Stomach (tissue), 8 donors: ENCODE measurements at regions not wholly inside any gene's neighbourhood (a gene's known extent, or its start where the extent isn't known, plus 50 kb on each side); places are given as distances from the start of the nearest gene placed in this dataset.

Source experiments
- DNase-seq, 2 donors: peaks; one replicate each; pipeline versions ENCODE4 v3.0.0 to v3.0.0-alpha.2; 2013 to 2019
- H3K27ac ChIP-seq, 5 donors: fragments of 200-600 bp in 4 of 5; sonication (generic) in 4 of 5; one replicate each; pipeline ENCODE4 v1.5.1; 2013 to 2019; ENCODE audit warnings: mild to moderate bottlenecking in 1 of 5, moderate library complexity in 1 of 5
- H3K27me3 ChIP-seq, 3 donors: fragments of 200-600 bp; sonication (generic); one replicate each; pipeline ENCODE4 v1.5.1; 2017 to 2019; ENCODE audit warnings: mixed run types in 1 of 3
- H3K36me3 ChIP-seq, 4 donors: fragments of 200-600 bp; sonication (generic); 1 replicate in 3 of 4; 2 replicates in 1 of 4; pipeline ENCODE4 v1.5.1; 2016 to 2019
- H3K4me1 ChIP-seq, 4 donors: fragments of 200-600 bp; sonication (generic); one replicate each; pipeline ENCODE4 v1.5.1; 2016 to 2019
- H3K4me3 ChIP-seq, 4 donors: fragments of 200-600 bp; sonication (generic) in 3 of 4; one replicate each; pipeline ENCODE4 v1.5.1; 2016 to 2019; ENCODE audit warnings: mild to moderate bottlenecking in 1 of 4
- H3K9me3 ChIP-seq, 4 donors: fragments of 200-600 bp; sonication (generic); one replicate each; pipeline ENCODE4 v1.5.1; 2016 to 2019
- EP300 ChIP-seq: sonication (generic); formaldehyde crosslinking; IDR thresholded peaks from one replicate; pipeline ENCODE4 v1.6.1; 2017; ENCODE audit warnings: antibody characterized with exemption
- POLR2A ChIP-seq, 4 donors: fragments of 450-650 bp; IDR thresholded peaks; one replicate each; pipeline ENCODE4 v1.6.1; 2016; ENCODE audit warnings: antibody characterized with exemption in 4 of 4, control low read depth in 2 of 4, mild to moderate bottlenecking in 1 of 4, moderate library complexity in 1 of 4
- POLR2AphosphoS5 ChIP-seq, 3 donors: sonication (generic); formaldehyde crosslinking; IDR thresholded peaks; one replicate each; pipeline ENCODE4 v1.6.1; 2016; ENCODE audit warnings: antibody characterized with exemption in 3 of 3
- WGBS, 5 donors: extraction: QIAGEN DNeasy Blood & Tissue Kit in 3 of 5; methylation state at CpG; one replicate each; pipeline versions ENCODE4 v1.1.5 to v1.1.7; 2013 to 2018; 5-methylcytosine and 5-hydroxymethylcytosine counted together
- intact Hi-C: fragments of 100-400 bp; cut with DNase I; formaldehyde crosslinking; loops from one replicate; pipeline ENCODE4 v1.15.1; 2023; ENCODE audit warnings: low total_unique reads
- TF ChIP-seq, protein P1 (sequence below), 7 experiments: fragments of 450-650 bp in 4 of 7; fragments of 200-600 bp in 3 of 7; sonication (generic) in 3 of 7; IDR thresholded peaks; one replicate each; pipeline ENCODE4 v1.5.1; 2016 to 2019; ENCODE audit warnings: antibody characterized with exemption in 7 of 7, control low read depth in 2 of 7, mild to moderate bottlenecking in 1 of 7
- donor health status: healthy with polysubstance abuse.
- donor health status: Bipolar disorder and iron deficiency.
- donor health status: healthy.

DNA sequence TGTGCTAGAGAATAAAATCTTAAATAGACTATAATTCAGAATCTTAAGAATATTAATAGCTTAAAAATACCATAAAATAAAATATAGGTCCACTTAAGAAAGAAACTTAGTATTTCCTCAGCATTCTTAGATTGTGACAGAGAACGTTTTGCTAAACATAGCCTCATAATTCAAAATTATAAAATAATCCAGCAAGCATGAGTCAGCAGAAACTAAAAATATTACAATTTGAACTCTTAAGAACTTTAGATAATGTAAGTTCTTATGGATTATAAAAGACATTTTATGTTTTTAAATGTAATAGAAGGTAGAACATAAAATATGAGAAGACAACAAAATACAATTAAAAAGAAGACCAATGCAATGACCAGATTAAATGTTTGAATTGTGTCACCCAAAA, 164.5 kb upstream of the MC4R start:
- TF ChIP-seq POLR2A (IDR thresholded peaks at IDR 0.05) (no peak), EP300 (no peak), POLR2AphosphoS5 (IDR thresholded peaks at IDR 0.05) (no peak)
- TF ChIP-seq, protein P1, sequence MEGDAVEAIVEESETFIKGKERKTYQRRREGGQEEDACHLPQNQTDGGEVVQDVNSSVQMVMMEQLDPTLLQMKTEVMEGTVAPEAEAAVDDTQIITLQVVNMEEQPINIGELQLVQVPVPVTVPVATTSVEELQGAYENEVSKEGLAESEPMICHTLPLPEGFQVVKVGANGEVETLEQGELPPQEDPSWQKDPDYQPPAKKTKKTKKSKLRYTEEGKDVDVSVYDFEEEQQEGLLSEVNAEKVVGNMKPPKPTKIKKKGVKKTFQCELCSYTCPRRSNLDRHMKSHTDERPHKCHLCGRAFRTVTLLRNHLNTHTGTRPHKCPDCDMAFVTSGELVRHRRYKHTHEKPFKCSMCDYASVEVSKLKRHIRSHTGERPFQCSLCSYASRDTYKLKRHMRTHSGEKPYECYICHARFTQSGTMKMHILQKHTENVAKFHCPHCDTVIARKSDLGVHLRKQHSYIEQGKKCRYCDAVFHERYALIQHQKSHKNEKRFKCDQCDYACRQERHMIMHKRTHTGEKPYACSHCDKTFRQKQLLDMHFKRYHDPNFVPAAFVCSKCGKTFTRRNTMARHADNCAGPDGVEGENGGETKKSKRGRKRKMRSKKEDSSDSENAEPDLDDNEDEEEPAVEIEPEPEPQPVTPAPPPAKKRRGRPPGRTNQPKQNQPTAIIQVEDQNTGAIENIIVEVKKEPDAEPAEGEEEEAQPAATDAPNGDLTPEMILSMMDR (IDR thresholded peaks at IDR 0.05): no peak
- Histone ChIP-seq H3K4me1 (no peaks in the 10 kb centered on the region), H3K36me3 (no peaks in the 10 kb centered on the region), H3K27ac (no peak overlapping the region), H3K4me3 (no peak overlapping the region), H3K27me3 (no peaks in the 10 kb centered on the region), H3K9me3 (no peaks in the 10 kb centered on the region)
- no peak for DNase-seq
- intact Hi-C loops: no loop called here
- 32 to 67% (median 61%) methylated on average over 1 of the region's 1 CpG for WGBS, 5 donors

DNA sequence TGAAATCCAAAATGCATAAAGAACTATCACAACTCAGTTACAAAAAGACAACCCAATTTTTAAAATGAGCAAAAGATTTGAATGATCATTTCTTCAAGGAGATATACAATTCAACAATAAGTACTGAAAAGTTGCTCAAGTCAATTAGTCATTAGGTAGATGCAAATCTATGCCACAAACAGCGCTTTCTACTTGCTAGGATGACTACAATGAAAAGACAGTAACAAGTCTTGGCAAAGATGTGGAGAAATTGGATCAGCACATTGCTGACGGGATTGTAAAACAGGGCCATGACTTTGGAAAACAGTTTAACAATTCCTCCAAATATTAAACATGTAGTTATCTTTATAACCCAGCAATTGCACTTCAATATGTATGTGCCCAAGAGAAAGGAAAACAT, 166.3 kb upstream of the MC4R start:
- H3K27ac ChIP-seq: no peak overlapping the region
- intact Hi-C loops: no loop called here
- no peaks in the 10 kb centered on the region for H3K9me3 ChIP-seq
- H3K36me3 ChIP-seq: no peaks in the 10 kb centered on the region
- WGBS, 5 donors: 79 to 90% (median 87%) methylated on average over 2 of the region's 2 CpGs
- H3K4me1 ChIP-seq: no peaks in the 10 kb centered on the region
- no peak for DNase-seq
- TF ChIP-seq, protein P1 (IDR thresholded peaks at IDR 0.05): no peak
- TF ChIP-seq EP300: no peak
- TF ChIP-seq POLR2A (IDR thresholded peaks at IDR 0.05): no peak
- TF ChIP-seq POLR2AphosphoS5 (IDR thresholded peaks at IDR 0.05): no peak
- H3K4me3 ChIP-seq: no peak overlapping the region
- H3K27me3 ChIP-seq: no peaks in the 10 kb centered on the region

DNA sequence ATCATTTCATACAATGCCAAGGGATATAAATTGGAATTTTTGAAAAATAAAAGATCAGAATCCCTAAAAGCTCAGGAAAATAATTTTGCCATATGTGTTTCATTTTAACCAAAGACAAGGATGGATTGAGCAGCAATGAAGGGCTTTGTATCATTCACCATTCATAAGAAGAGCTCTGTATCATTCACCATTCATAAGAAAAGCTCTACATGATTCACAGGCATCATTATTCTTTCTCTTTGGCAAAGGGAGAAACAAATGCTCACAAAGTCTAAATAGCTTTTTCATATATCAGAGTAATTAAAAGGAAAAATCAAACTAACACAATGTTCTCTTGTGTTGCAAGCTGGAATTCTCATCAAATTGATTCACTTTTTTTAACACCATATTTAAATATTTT, 169.1 kb upstream of the MC4R start:
- Histone ChIP-seq H3K9me3 (no peaks in the 10 kb centered on the region), H3K4me3 (no peak overlapping the region), H3K4me1 (no peaks in the 10 kb centered on the region), H3K36me3 (no peaks in the 10 kb centered on the region), H3K27me3 (no peaks in the 10 kb centered on the region), H3K27ac (no peak overlapping the region)
- DNase-seq: no peak
- intact Hi-C loops: no loop called here
- TF ChIP-seq POLR2A (IDR thresholded peaks at IDR 0.05) (no peak), EP300 (no peak), POLR2AphosphoS5 (IDR thresholded peaks at IDR 0.05) (no peak)
- TF ChIP-seq, protein P1 (IDR thresholded peaks at IDR 0.05): no peak

DNA sequence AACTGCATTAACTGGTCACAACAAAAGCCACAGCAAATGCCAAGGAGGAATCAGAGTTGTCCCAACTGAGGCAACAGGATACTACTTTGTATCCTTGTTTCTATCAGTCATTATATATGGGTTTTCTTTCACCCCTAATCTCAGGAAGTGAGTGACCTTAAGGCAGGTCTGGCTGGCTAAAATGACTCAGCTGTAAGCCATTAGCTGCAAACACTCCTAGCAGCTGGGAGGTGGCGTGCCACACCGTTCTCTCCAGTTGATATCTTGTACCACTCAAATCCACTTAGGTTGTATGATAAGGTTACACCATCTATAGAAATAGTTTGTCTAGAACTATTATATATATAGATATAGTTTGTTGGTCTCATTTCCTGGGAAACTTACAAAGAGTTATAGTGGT, 171.1 kb upstream of the MC4R start:
- intact Hi-C loops: no loop called here
- Histone ChIP-seq H3K4me3 (no peak overlapping the region), H3K9me3 (no peaks in the 10 kb centered on the region), H3K4me1 (no peaks in the 10 kb centered on the region), H3K27me3 (no peaks in the 10 kb centered on the region), H3K27ac (no peak overlapping the region), H3K36me3 (no peaks in the 10 kb centered on the region)
- WGBS, 5 donors: 54 to 80% (median 77%) methylated on average over 2 of the region's 2 CpGs
- DNase-seq: no peak
- TF ChIP-seq POLR2AphosphoS5 (IDR thresholded peaks at IDR 0.05) (no peak), EP300 (no peak), POLR2A (IDR thresholded peaks at IDR 0.05) (no peak)
- TF ChIP-seq, protein P1 (IDR thresholded peaks at IDR 0.05): no peak
